Osteocyte (in vitro differentiated cells): ENCODE measurements at regions not wholly inside any gene's neighbourhood (a gene's known extent, or its start where the extent isn't known, plus 50 kb on each side); places are given as distances from the start of the nearest gene placed in this dataset.

Experiments
- DNase-seq: peaks from one replicate; pipeline ENCODE4 v3.0.0; 2021; ENCODE audit warnings: mixed read lengths; ENCODE audit not compliant: unreplicated experiment; ENCODE audit errors: extremely low spot score
- H3K27ac Mint-ChIP-seq: one replicate; pipeline ENCODE4 v1.8.0; 2021; ENCODE audit warnings: mild to moderate bottlenecking, mixed read lengths; ENCODE audit not compliant: unreplicated experiment
- H3K27me3 Mint-ChIP-seq: one replicate; pipeline ENCODE4 v1.8.0; 2021; ENCODE audit warnings: mixed read lengths; ENCODE audit not compliant: unreplicated experiment
- H3K36me3 Mint-ChIP-seq: one replicate; pipeline ENCODE4 v1.8.0; 2021; ENCODE audit warnings: mixed read lengths; ENCODE audit not compliant: unreplicated experiment
- H3K4me1 Mint-ChIP-seq: one replicate; pipeline ENCODE4 v1.8.0; 2021; ENCODE audit warnings: mixed read lengths; ENCODE audit not compliant: unreplicated experiment
- H3K4me3 Mint-ChIP-seq: one replicate; pipeline ENCODE4 v1.8.0; 2021; ENCODE audit warnings: mild to moderate bottlenecking, moderate library complexity, mixed read lengths; ENCODE audit not compliant: unreplicated experiment
- H3K9me3 Mint-ChIP-seq: one replicate; pipeline ENCODE4 v1.8.0; 2021; ENCODE audit warnings: mixed read lengths; ENCODE audit not compliant: unreplicated experiment
- TF ChIP-seq, protein P1 (sequence below): fragments of 200-600 bp; sonication (generic); IDR thresholded peaks from 2 replicates; pipeline ENCODE4 v1.5.0; 2021; ENCODE audit warnings: antibody characterized with exemption, mild to moderate bottlenecking, moderate library complexity

DNA sequence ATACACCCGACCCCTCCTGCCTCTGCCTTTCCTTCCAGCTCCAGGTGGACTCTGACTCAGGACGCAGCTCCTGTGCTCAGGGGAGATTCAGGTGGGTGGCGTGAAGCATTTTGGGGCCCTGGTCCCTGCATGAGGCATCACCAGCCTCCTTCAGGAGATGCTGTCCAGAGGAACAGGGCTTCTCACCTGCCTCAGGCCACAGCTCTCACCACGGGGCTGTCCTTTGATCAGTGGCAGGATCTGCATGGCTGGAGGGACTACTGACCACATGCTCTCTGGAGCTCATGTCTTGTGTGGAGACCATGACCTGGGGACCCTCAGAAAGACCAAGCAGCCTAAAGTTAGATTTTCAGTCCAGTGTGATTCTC is 58.8 kb downstream of the GGTLC2 start:
- no peaks in the 10 kb centered on the region for H3K4me1 Mint-ChIP-seq
- TF ChIP-seq, protein P1, sequence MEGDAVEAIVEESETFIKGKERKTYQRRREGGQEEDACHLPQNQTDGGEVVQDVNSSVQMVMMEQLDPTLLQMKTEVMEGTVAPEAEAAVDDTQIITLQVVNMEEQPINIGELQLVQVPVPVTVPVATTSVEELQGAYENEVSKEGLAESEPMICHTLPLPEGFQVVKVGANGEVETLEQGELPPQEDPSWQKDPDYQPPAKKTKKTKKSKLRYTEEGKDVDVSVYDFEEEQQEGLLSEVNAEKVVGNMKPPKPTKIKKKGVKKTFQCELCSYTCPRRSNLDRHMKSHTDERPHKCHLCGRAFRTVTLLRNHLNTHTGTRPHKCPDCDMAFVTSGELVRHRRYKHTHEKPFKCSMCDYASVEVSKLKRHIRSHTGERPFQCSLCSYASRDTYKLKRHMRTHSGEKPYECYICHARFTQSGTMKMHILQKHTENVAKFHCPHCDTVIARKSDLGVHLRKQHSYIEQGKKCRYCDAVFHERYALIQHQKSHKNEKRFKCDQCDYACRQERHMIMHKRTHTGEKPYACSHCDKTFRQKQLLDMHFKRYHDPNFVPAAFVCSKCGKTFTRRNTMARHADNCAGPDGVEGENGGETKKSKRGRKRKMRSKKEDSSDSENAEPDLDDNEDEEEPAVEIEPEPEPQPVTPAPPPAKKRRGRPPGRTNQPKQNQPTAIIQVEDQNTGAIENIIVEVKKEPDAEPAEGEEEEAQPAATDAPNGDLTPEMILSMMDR: no peak

DNA sequence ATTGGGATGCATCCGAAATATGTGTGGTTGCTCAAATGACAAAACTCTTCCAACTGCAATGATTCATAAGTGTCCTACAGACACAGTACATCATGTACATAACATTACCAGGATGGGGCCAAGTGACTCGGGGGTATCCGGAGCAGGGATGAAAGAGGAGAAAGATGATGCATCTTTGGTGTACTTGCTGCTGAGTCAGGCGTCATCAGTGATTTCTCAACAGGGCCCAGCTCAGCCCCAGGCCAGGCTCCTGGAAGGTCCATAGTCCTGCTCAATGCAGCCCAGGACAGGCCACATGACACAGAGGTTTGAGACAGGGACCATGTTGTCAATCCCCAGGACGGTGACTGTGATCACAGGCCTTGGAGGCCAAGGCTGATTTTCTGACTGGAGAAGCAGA is 59.3 kb downstream of the GGTLC2 start:
- no peaks in the 10 kb centered on the region for H3K36me3 Mint-ChIP-seq
- H3K27me3 Mint-ChIP-seq: peaks cover 19% of the 10 kb centered on the region
- no peak overlapping the region for H3K4me3 Mint-ChIP-seq
- DNase-seq: no peak
- H3K9me3 Mint-ChIP-seq: no peaks in the 10 kb centered on the region
- H3K4me1 Mint-ChIP-seq: no peaks in the 10 kb centered on the region
- H3K27ac Mint-ChIP-seq: no peak overlapping the region
- TF ChIP-seq, protein P1: no peak

More for the DNA sequence above, 58.8 kb downstream of the GGTLC2 start:
- Mint-ChIP-seq H3K27me3 (peaks cover 19% of the 10 kb centered on the region), H3K27ac (no peak overlapping the region), H3K9me3 (no peaks in the 10 kb centered on the region), H3K4me3 (no peak overlapping the region), H3K36me3 (no peaks in the 10 kb centered on the region)
- no peak for DNase-seq

DNA sequence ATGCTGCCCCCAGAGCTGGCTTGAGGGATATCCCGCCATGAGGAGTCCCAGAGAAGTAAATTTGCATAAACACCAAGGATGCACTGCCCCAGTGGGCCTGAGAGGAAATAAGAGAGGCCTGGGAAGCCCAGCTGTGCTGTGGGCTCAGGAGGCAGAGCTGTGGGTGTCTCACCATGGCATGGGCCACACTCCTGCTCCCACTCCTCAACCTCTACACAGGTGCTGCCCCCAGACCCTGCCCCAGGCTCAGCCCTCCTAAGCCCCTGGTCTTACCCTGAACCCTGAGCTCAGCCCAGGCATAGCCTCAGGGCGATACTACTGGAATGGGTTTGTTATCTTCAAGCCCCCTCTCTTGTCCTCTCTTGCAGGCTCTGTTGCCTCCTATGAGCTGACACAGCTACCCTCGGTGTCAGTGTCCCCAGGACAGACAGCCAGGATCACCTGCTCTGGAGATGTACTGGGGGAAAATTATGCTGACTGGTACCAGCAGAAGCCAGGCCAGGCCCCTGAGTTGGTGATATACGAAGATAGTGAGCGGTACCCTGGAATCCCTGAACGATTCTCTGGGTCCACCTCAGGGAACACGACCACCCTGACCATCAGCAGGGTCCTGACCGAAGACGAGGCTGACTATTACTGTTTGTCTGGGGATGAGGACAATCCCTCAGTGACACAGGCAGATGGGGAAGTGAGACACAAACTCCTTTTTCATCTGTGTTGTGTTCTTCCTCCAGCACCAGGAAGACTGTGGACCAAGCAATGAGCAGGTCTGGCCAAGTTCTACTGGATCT is 59.9 kb downstream of the GGTLC2 start:
- TF ChIP-seq, protein P1: no peak
- H3K9me3 Mint-ChIP-seq: no peaks in the 10 kb centered on the region
- H3K4me3 Mint-ChIP-seq: no peak overlapping the region
- no peaks in the 10 kb centered on the region for H3K4me1 Mint-ChIP-seq
- DNase-seq: peak; percentile 59
- peaks cover 19% of the 10 kb centered on the region for H3K27me3 Mint-ChIP-seq
- H3K27ac Mint-ChIP-seq: no peak overlapping the region
- no peaks in the 10 kb centered on the region for H3K36me3 Mint-ChIP-seq

GRCh38 chr22:22705328-22706100 is 61.1 kb downstream of the GGTLC2 start:
- peak; percentile 51 for DNase-seq
- Mint-ChIP-seq H3K4me1 (no peaks in the 10 kb centered on the region), H3K36me3 (no peaks in the 10 kb centered on the region), H3K27me3 (peaks cover 14% of the 10 kb centered on the region), H3K9me3 (no peaks in the 10 kb centered on the region), H3K27ac (no peak overlapping the region), H3K4me3 (no peak overlapping the region)
- TF ChIP-seq, protein P1: no peak

GRCh38 chr22:22706253-22706915 is 62.0 kb downstream of the GGTLC2 start:
- no peaks in the 10 kb centered on the region for H3K36me3 Mint-ChIP-seq
- peak; percentile 42 for DNase-seq
- H3K4me1 Mint-ChIP-seq: no peaks in the 10 kb centered on the region
- H3K9me3 Mint-ChIP-seq: no peaks in the 10 kb centered on the region
- peaks cover 14% of the 10 kb centered on the region for H3K27me3 Mint-ChIP-seq
- H3K4me3 Mint-ChIP-seq: no peak overlapping the region
- no peak overlapping the region for H3K27ac Mint-ChIP-seq
- TF ChIP-seq, protein P1: no peak
